DMS114 treated with DMSO at 0.1 percent for 48 hours (cell line): ENCODE measurements at regions not wholly inside any gene's neighbourhood (a gene's known extent, or its start where the extent isn't known, plus 50 kb on each side); places are given as distances from the start of the nearest gene placed in this dataset.
"Not testable (repeated sequence)": the region's sequence is repeated elsewhere in the genome, so short reads cannot be mapped to it uniquely, and the experiment has no call there.

Source experiments
- DNase-seq: peaks from one replicate; lab custom pipeline; 2025; ENCODE audit not compliant: unreplicated experiment; lab: John Stamatoyannopoulos, UW

GRCh38 chr5:124199893-124200292 is 546.5 kb downstream of the ZNF608 start:
- no peak for DNase-seq

GRCh38 chr5:124195411-124195810 is 551.0 kb downstream of the ZNF608 start:
- DNase-seq = no peak

- no peak for DNase-seq
Measured at GRCh38 chr5:124194282-124194681, 552.2 kb downstream of the ZNF608 start.

- DNase-seq = no peak
Measured at GRCh38 chr5:124193371-124193789, 553.1 kb downstream of the ZNF608 start.

GRCh38 chr5:124192716-124193115 is 553.7 kb downstream of the ZNF608 start:
- no peak for DNase-seq

GRCh38 chr5:124185716-124186115 is 560.7 kb downstream of the ZNF608 start:
- no peak for DNase-seq

- DNase-seq = no peak
Measured at GRCh38 chr5:124182133-124182532, 564.3 kb downstream of the ZNF608 start.

- DNase-seq = no peak
Measured at GRCh38 chr5:124180875-124181461, 565.5 kb downstream of the ZNF608 start.

- DNase-seq = no peak
Measured at GRCh38 chr5:124180299-124180874, 566.1 kb downstream of the ZNF608 start.

- DNase-seq = no peak
Measured at GRCh38 chr5:124179819-124180218, 566.6 kb downstream of the ZNF608 start.

GRCh38 chr5:124178050-124178449 is 568.4 kb downstream of the ZNF608 start:
- no peak for DNase-seq

GRCh38 chr5:124176692-124177091 is 569.7 kb downstream of the ZNF608 start:
- DNase-seq = no peak

GRCh38 chr5:124173386-124173785 is 573.1 kb downstream of the ZNF608 start:
- DNase-seq = no peak

- DNase-seq = no peak
Measured at GRCh38 chr5:124172389-124173003, 573.9 kb downstream of the ZNF608 start.

GRCh38 chr5:124168093-124168492 is 578.3 kb downstream of the ZNF608 start:
- DNase-seq = not testable (repeated sequence)

GRCh38 chr5:124162767-124163532 is 583.5 kb downstream of the ZNF608 start:
- DNase-seq = no peak

- DNase-seq = no peak
Measured at GRCh38 chr5:124161266-124161665, 585.2 kb downstream of the ZNF608 start.

- DNase-seq = no peak
Measured at GRCh38 chr5:124160265-124160664, 586.2 kb downstream of the ZNF608 start.

- no peak for DNase-seq
Measured at GRCh38 chr5:124157320-124157719, 589.1 kb downstream of the ZNF608 start.

- DNase-seq = no peak
Measured at GRCh38 chr5:124156415-124156996, 589.9 kb downstream of the ZNF608 start.

- no peak for DNase-seq
Measured at GRCh38 chr5:124154714-124155113, 591.7 kb downstream of the ZNF608 start.

GRCh38 chr5:124153588-124153987 is 592.9 kb downstream of the ZNF608 start:
- DNase-seq = no peak
